ENCODE measurements at regions not wholly inside any gene's neighbourhood (a gene's known extent, or its start where the extent isn't known, plus 50 kb on each side); places are given as distances from the start of the nearest gene placed in this dataset.

- TF ChIP-seq CTCF (IDR thresholded peaks at IDR 0.05 in 4 of 5, conservative IDR thresholded peaks at IDR 0.05 in 1 of 5) (no peak), POLR2A (IDR thresholded peaks at IDR 0.05) (no peak)
Observed at GRCh38 chr3:194257916-194258668, 93.0 kb downstream of the CPN2 start.

Data from gastrocnemius medialis (tissue), 4 donors.